HG03045 (cell line): ENCODE measurements at regions not wholly inside any gene's neighbourhood (a gene's known extent, or its start where the extent isn't known, plus 50 kb on each side); places are given as distances from the start of the nearest gene placed in this dataset.
"Not testable (repeated sequence)": the region's sequence is repeated elsewhere in the genome, so short reads cannot be mapped to it uniquely, and the experiment has no call there.

Experiments used
- ATAC-seq: cut with Tn5 transposase; IDR thresholded peaks from one replicate; pipeline ENCODE4 v1.9.1; 2021; ENCODE audit warnings: mild to moderate bottlenecking, moderate library complexity; ENCODE audit not compliant: unreplicated experiment

DNA sequence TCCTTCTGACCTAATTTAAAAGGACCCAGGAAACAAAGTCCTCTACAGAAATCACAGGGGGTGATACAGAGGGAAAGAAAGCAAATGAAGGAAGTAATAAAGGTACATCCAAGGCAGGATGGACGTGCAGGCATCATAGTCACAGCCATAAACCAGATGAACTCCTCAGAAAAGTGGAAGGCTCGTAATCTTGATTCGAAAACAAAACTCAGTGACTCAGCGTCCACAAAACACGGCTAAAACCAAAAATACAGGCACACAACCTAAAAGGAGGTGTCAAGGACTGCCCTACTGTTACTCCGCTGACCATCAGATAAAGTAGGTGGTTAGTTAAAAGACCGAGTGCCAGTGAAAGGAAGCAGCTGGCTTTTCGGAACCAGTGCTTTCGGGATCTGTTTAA is 81.5 kb downstream of the TRIM69 start:
- ATAC-seq: not testable (repeated sequence)

DNA sequence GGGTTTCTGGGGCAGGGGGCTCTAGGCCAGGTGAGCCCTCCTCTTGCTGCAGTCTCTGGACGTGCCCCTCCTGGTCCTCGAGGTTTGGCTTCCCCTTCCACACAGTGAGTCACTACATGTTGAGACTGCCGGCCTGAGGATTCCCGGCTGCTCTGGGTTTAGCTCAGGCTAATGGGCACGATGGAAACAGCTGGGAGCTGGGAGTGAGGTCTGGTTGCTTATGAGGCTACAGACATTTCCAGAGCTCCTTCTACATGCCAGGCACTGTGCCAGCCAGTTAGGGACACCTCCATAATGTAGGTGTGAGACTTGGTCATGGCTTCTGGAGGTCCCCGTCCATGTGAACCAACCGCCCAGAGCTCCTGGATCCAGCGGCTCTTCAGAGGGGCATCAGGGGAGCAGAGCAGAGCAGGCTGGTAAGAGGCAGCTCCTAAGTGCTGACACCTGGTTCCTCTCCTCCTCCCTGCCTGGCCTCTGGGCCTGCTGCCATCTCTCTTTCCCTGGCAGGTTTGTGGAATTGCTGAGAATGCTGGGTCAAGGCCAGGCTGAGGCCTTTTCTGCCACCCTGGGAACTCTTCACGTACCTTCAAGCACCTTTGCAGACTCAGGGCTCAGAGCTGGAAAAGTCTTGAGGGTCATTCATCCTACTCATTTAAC is 83.1 kb downstream of the TRIM69 start:
- not testable (repeated sequence) for ATAC-seq

DNA sequence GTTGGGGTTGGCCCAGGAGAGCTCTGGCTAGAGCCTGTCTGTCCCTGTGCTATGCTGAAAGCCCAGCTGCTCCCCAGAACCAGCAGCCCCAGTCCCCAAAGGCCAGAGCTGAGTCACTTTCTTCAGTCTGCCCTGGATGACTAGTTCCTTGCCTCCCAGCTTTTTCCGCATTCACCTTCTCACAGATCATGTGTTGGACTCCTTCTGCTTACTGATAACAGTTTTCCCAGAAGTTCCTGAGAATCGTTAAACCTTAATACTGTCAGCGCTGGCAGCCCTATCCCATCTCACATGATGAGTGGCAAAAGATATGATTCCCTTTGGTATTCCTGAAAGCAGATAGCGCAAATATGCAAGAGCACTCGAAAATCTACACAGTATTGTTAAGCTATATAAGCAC is 84.2 kb downstream of the TRIM69 start:
- not testable (repeated sequence) for ATAC-seq

DNA sequence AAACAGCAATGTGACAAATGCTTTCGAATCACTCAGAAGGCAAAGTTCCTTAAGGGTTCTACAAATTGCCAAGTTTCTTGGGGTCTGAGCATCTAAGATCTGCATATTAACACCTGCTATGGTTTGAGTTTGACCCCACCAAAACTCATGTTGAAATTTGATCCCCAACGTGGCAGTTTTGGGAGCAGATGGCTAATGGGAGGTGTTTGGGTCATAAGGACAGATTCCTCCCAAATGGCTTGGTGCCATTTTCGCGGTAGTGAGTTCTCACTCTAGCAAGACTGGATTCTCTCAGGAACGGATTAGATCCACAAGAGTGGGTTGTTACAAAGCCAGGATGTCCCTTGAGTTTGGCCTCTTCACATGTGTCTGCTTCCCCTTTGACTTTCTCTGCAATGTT is 84.6 kb downstream of the TRIM69 start:
- ATAC-seq: not testable (repeated sequence)

DNA sequence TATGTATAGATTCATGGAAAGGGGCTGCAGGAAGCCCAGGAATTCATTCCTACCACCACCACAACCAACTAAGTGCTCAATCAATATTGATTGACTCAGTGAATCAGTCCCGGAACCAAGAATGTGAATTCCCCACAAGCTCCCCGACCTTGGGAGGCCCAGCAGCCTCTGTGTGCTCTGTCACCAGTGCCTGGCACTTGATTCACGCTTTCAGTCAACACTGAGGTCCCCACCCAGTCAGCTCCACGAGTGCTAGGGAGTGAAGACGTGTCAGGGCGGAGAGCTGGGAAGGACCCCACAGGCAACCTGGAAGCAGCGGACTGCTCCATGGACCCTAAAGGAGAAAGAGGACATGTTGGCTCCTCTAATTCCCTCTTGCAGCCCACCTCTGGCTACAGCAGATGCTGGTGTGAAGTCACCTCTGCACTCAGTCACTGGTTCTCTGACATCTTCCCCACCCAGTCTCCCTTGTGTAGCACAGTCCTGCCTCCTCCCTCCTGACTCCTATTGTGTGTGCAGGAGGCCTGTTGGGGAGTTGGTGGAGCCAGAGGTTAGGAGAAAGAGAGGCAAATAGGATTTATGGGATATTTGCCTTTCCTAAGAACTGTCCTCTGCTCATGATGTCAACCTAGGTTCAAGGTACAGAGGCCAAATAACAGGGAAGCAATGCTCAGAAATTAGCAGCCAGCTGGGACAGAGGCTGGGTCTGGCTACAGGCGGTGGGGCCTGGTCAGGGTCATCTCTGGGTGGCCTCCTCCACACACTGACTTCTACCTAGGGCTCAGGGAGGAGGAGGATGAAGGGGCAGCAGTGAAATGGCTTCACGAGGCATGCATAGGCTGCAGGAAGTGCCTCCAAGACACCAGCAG is 88.2 kb downstream of the TRIM69 start:
- not testable (repeated sequence) for ATAC-seq

DNA sequence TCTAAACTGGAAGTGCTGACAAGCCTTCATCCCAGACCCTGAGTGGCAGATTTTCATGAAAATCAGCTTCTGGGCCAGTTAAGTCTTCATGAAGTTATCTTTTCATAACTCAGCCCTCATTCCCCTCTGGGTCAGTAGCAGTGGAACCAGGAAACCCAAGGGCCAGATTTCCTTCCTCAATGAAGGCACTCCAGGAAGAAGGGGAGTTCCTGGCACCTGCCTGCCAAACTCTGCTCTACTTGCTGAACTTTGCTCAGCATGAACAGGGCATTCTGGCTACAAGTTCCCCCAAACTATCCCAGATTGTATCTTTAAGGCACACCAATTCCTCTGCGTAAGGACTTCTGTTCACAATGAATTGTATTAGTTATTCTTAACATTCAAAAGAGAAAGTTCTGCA is 90.3 kb downstream of the TRIM69 start:
- not testable (repeated sequence) for ATAC-seq

DNA sequence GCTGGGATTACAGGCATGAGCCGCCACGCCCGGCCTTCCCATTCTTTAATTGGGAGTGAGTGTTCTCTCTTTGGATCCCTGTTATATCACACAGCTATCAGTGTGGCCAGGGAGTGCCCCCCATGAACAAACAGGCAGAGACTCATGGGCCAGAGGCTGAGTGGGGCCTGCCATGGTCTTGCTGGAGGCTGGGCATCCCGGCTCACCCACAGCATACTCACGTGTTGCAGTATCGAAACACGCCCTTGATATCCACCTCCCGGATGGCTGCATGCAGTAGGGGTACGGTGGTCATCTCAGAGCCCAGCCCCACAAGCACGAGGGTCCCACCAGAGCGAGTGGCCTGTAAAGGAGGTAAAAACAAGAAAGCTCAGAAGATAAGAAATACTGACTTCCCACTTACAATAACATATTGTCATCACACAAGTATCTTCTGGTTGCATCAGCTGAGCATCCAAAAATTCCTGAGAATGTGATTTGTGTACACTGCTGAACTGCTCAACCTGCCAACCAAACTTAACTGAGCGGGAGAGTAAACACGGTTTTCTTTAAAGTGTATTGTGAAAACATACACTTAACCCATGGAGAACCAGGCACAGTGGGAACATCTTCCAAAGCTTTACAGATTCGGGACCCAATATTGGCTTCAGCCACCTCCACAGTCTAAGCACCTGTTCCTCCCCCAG is 92.0 kb downstream of the TRIM69 start:
- not testable (repeated sequence) for ATAC-seq

DNA sequence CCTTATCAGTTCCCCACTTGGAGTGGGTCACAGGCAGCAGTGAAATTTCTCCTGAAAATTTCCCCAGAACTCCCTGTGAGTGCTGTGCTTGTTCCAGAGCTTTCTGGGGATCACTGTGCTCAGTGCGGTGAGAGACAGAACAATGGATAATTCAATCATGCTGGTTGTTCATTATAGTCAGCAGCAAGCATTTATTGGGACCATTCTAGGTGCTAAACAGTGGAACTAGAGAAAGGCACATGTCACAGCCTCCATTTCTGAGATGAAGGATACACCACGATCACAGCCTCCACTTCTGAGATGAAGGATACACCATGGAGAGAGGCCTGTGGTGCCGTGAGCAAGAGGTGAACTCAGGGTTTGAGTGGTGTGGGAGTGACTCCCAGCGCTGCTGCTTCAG is 92.8 kb downstream of the TRIM69 start:
- not testable (repeated sequence) for ATAC-seq

DNA sequence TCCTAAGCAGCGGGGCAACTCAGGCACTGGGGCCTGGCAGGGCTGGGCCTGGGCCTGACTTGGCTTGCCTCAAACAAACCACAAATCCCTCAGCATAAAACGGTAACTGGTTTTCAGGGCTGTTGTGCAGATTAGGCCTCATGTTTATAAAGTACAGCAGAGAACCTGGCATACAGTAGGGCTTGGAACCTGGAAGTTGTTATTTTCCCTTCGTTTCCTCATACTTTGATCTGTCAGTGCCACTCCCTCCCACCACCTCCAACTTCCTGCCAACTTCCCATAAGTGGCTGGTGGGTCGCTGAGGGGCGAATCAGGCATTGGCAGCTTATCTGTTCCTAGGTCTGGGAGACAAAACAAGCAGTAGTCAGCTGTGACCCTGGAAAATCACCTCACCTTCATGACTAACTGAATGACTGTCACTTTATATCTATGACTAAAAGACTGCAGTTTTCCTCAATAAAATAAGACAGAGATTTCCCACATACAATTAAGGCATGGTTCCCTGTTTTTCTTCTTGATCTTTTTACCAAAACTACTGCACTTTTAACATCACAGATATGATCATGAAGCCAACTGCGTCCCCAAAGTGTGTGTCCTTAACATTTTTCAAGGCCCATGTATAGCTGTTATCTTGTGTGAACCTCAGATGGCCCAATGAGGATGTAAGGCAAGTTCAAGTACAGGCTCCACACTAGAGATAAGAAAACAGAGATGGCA is 94.5 kb downstream of the TRIM69 start:
- ATAC-seq: not testable (repeated sequence)

DNA sequence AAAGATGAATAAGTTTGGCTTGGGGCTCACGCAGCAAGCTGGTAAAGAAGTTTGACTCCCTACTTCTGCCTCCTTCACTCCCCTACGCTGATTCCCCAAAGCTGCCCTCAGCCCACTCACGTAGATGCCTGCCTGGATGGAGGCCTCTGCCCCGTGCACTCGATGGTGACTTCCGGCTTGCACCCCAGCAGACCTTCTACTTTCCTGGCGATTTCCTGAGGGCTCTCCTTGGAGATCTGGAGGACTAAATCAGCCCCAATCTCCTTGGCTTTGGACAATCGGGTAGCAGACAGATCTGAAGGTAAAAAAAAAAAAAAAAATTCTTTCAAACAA is 95.0 kb downstream of the TRIM69 start:
- not testable (repeated sequence) for ATAC-seq

DNA sequence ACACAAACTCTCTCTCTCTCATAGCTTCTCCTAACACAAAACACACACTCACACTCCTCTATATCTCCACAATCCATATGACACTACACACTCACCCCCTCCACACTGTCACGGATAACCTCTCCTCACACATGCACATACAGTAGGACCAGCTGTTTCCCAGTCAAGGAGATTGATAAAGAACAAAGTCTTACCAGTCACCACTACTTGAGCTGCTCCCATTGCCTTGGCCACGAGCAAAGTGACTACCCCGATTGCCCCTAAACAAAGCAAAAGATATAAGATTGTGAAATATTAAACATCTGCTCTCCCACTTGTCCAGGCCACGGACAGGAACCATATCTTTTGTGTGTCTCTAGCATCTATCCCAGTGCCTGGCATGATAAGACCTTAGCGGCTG is 95.8 kb downstream of the TRIM69 start:
- ATAC-seq: not testable (repeated sequence)

DNA sequence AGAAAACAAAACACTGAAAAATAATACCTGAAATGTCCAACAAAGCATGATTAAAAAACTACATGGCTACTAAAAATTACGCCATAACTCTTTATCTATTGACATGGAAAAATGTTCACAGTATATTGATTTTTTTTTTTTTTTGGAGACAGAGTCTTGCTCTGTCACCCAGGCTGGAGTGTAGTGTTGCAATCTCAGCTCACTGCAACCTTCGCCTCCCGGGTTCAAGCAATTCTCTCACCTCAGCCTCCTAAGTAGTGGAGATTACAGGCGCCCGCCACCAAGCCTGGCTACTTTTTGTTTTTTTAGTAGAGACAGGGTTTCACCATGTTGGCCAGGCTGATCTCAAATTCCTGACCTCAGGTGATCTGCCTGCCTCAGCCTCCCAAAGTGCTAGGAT is 96.8 kb downstream of the TRIM69 start:
- ATAC-seq: not testable (repeated sequence)

DNA sequence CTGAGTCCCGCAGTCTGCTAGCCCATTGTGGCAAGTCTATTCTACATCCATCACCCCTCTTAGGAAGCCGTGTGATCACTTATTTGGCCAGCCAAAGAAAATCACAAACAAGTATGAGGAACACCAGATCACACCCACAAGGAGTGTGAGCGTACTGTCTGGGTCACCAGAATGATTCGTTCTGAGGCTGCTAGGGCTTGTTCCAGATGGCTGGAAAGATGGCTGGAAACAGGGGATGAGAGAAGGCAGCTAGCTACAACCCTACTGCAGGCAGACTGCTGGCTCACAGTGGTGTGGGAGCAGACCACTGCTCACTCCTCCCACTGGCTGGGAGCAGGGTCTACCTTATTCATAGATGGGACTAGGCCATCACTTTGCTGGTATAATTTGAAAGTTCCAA is 97.4 kb downstream of the TRIM69 start:
- ATAC-seq: not testable (repeated sequence)

DNA sequence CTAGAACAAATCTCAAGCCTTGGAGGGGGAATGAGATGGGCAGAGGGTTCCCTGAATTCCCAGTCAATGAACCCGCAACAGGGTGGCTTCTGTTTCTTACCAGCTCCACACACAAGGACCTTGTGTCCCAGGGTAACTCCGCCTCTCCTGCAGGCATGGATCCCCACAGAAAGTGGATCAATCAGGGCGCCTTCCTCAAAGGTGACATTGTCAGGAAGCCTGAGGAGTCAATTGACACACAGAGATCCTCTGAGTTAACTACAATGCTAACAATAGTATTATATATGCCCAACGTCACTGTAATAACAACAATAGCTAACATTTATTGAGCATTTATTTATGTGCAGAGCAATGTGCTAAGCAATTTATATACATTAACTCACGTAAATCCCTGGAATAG is 98.8 kb downstream of the TRIM69 start:
- ATAC-seq: not testable (repeated sequence)

DNA sequence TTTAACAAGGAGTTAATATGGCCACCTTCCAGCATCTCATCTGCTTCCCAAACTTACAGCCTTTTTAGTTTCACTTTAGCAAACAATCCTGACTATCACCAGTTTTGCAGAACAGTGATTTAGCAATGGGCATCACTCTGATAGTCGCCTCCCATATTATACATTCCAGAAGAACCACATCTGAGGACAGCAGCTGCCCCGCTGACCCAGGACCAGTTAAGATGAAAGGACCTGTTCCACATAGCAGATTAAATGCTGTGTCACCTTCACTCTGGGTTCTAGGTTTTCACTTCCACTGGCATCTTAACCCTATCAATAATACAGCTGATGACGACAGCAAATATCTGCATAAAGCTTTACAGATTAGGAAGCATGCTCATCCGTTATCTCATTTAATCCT is 99.8 kb downstream of the TRIM69 start:
- no peak for ATAC-seq

DNA sequence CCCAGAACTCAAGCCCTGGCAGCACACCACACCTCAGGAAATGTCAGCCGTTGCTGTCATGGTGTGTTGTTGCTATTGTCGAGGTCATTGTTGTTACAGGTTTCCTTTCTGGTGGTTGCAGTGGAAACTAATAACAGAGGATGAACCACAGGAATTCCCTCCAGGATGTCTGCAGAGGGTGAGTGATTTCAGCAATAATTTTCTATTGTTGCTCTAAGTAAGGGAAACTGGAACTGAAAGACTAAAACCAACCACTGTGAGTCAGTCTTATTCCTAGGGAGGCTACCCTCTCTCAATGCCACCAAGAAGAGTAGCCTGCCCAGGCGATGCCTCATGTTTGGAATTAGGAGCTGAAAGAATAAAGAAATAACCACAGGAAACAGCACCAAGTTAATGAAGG is 102.6 kb downstream of the TRIM69 start:
- ATAC-seq: not testable (repeated sequence)

DNA sequence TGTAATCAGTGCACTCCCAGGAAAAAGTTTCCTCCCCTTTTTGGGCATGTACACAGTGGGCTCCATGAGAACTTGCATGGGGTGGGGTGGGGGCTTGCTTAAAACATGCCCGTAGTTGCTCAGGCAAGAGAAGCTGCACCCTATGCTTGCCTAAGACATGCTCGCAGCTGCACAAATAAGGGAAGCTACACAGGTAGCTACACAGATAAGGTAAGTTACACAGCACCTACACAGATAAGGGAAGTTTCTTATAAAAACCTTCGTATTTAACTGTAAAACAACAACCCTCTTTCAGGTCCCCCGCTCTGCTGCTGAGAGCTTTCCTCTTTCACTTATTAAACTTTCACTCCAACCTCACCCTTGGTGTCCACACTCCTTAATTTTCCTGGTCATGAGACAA is 105.4 kb downstream of the TRIM69 start:
- not testable (repeated sequence) for ATAC-seq

DNA sequence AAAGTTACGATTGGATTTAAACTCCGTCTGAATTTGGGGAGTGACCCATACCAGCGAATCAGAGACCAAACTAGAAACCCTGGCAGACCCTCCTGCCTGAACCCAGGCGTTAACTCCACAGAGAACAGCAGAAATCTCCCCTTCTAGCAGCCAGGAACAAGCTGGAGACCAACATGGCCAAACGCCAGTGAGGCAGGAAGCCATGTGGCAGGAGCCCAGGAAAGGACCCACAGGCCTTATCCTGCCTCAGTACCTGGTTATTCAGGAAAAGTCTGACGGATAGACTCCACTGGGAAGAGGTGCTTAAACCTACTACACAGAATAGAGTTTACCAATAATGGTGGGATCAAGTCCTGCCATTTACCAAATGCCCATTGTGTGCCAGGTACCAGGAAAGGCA is 106.6 kb downstream of the TRIM69 start:
- ATAC-seq: not testable (repeated sequence)

DNA sequence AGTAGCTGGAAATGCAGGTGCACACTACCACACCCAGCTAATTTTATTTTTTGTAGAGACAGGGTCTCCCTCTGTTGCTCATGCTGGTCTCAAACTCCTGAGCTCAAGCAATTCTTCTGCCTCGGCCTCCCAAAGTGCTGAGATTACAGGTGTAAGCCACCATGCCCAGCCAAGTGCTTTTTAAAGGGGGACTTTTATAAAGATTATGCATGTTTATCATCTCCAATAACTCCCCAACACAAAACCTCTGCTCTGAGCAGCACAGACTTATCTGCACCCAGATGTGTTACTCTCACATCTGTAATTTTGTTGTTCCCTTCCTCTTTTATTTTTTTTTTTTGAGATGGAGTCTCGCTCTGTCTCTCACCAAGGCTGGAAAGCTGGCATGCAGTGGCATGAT is 108.6 kb downstream of the TRIM69 start:
- not testable (repeated sequence) for ATAC-seq

DNA sequence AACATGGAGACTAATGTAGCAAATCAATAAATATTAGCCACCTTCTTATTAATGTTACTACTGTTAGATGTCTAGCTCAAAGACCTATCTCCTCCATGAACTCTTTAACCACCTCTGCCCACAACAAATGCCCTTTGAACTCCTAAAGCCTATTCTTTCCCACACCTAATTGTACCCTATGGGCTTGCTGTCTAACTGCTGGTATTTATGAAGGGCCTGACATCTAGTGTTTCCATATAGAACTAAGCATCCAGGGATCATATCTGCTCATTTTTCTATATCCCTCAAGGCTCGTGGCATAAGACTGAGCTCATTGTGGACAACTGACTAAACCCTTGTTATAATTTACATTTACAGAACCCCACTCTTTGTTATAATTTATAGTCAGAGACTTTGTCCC is 109.8 kb downstream of the TRIM69 start:
- not testable (repeated sequence) for ATAC-seq

DNA sequence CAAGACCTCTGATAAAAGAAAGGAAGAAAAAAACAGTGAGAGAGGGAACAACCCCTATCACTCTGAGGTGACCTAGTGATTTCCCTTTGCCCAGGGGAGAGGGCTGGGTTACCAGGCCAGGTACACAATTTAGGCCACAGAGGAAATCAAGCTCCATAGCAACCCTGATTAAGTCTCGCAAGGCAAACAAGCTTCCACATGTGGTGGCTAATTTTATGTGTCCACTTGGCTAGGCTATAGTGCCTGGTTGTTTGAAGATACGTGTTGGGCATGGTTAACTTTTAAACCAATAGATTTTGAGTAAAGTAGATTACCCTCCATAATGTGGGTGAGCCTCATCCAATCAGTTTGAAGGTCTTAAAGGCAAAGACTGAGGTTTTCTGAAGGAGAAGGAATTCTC is 108.9 kb upstream of the TERB2 start:
- not testable (repeated sequence) for ATAC-seq
